GM23248 (cell line): ENCODE measurements at regions not wholly inside any gene's neighbourhood (a gene's known extent, or its start where the extent isn't known, plus 50 kb on each side); places are given as distances from the start of the nearest gene placed in this dataset.

ENCODE experiments used
- DNase-seq: peaks from one replicate; pipeline ENCODE4 v3.0.0-alpha.2; 2015
- H2AFZ ChIP-seq: fragments of 200-600 bp; sonication (generic); 2 replicates; pipeline ENCODE4 v1.6.1; 2016; ENCODE audit warnings: antibody characterized with exemption
- H3F3A ChIP-seq: fragments of 200-600 bp; sonication (generic); 2 replicates; pipeline ENCODE4 v1.6.1; 2016; ENCODE audit warnings: mild to moderate bottlenecking, antibody characterized with exemption, mixed run types; ENCODE audit not compliant: insufficient read depth
- H3K27ac ChIP-seq: fragments of 200-600 bp; sonication (generic); 2 replicates; pipeline ENCODE4 v1.5.1; 2016; ENCODE audit warnings: mild to moderate bottlenecking
- H3K27me3 ChIP-seq: fragments of 200-600 bp; sonication (generic); replicated peaks from 2 replicates; pipeline ENCODE4 v1.6.1; 2016; ENCODE audit warnings: mild to moderate bottlenecking; ENCODE audit not compliant: insufficient read depth
- H3K36me3 ChIP-seq: fragments of 200-600 bp; sonication (generic); 2 replicates; pipeline ENCODE4 v1.6.1; 2016; ENCODE audit warnings: low read depth, mild to moderate bottlenecking
- H3K4me1 ChIP-seq: fragments of 200-600 bp; sonication (generic); 2 replicates; pipeline ENCODE4 v1.6.1; 2016; ENCODE audit warnings: mild to moderate bottlenecking; ENCODE audit not compliant: insufficient read depth
- H3K4me2 ChIP-seq: fragments of 200-600 bp; sonication (generic); one replicate; pipeline ENCODE4 v1.6.1; 2016; ENCODE audit warnings: mild to moderate bottlenecking; ENCODE audit not compliant: unreplicated experiment
- H3K4me3 ChIP-seq: fragments of 200-600 bp; sonication (generic); 2 replicates; pipeline ENCODE4 v1.5.1; 2016; ENCODE audit warnings: mild to moderate bottlenecking
- H3K79me2 ChIP-seq: fragments of 200-600 bp; sonication (generic); 2 replicates; pipeline ENCODE4 v1.6.1; 2016; ENCODE audit warnings: mild to moderate bottlenecking; ENCODE audit not compliant: insufficient read depth
- H3K9ac ChIP-seq: fragments of 200-600 bp; sonication (generic); 2 replicates; pipeline ENCODE4 v1.6.1; 2016; ENCODE audit warnings: mild to moderate bottlenecking
- H3K9me2 ChIP-seq: fragments of 200-600 bp; sonication (generic); 2 replicates; pipeline ENCODE4 v1.6.1; 2016; ENCODE audit warnings: mixed run types, mild to moderate bottlenecking, moderate library complexity; ENCODE audit not compliant: insufficient read depth
- H3K9me3 ChIP-seq: fragments of 200-600 bp; sonication (generic); one replicate; pipeline ENCODE4 v1.6.1; 2017; ENCODE audit warnings: low read depth
- H4K20me1 ChIP-seq: fragments of 200-600 bp; sonication (generic); 2 replicates; pipeline ENCODE4 v1.6.0; 2016; ENCODE audit not compliant: insufficient read depth
- EZH2 ChIP-seq: fragments of 200-600 bp; sonication (generic); IDR thresholded peaks from 2 replicates; pipeline ENCODE4 v1.6.1; 2018; ENCODE audit warnings: antibody characterized with exemption, mild to moderate bottlenecking; ENCODE audit not compliant: insufficient read depth, poor library complexity, severe bottlenecking
- EZH2phosphoT487 ChIP-seq: fragments of 200-600 bp; sonication (generic); IDR thresholded peaks from 2 replicates; pipeline ENCODE4 v1.6.1; 2018; ENCODE audit warnings: antibody characterized with exemption, moderate library complexity, mild to moderate bottlenecking, low read depth; ENCODE audit not compliant: insufficient read depth
- WGBS, 2 experiments: methylation state at CpG; one replicate each; pipeline ENCODE4 v1.1.6; 2015 to 2017; ENCODE audit warnings: low lambda C conversion rate in 2 of 2, low coverage in 1 of 2; ENCODE audit errors: missing lambda C conversion rate in 2 of 2; 5-methylcytosine and 5-hydroxymethylcytosine counted together
- in situ Hi-C: fragments of 300-500 bp; cut with MboI; formaldehyde crosslinking; loops from 2 replicates; pipeline ENCODE4 v1.15.0; 2020

DNA sequence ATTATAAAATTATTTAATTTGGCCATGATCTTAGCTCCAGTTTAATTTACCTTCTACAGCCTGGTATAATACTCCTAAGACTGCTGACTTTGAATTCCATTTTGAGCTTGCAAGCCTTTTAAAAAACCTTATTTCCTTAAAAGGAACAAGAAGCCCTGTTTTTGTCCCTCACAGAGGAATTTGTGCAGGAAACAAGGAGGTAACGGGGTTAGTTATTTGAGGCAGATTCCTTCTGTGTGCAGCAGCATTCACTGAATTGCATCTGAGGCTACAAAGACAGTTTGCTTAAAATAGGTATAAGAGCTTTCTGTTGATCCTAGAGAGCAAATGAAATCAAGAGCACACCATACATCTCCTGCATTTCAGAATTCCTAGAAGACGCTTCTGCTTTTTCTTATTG, 403.3 kb upstream of the PRICKLE1 start:
- 96% methylated on average over 2 of the region's 2 CpGs for WGBS, 2 experiments
- H2AFZ ChIP-seq = no peak overlapping the region
- in situ Hi-C loops = no loop called here
- no peaks in the 10 kb centered on the region for H3K4me1 ChIP-seq
- no peaks in the 10 kb centered on the region for H3K79me2 ChIP-seq
- no peaks in the 10 kb centered on the region for H4K20me1 ChIP-seq
- H3K27me3 ChIP-seq = no peaks in the 10 kb centered on the region
- H3K27ac ChIP-seq = no peak overlapping the region
- H3K36me3 ChIP-seq = no peaks in the 10 kb centered on the region
- TF ChIP-seq EZH2phosphoT487 = no peak
- no peak for TF ChIP-seq EZH2
- H3K9me3 ChIP-seq = no peaks in the 10 kb centered on the region
- H3K9ac ChIP-seq = no peak overlapping the region
- no peaks in the 10 kb centered on the region for H3K9me2 ChIP-seq
- no peaks in the 10 kb centered on the region for H3F3A ChIP-seq
- H3K4me2 ChIP-seq = no peak overlapping the region
- H3K4me3 ChIP-seq = no peak overlapping the region
- DNase-seq = no peak

- H2AFZ ChIP-seq = no peak overlapping the region
Measured at GRCh38 chr12:42990387-42990786, 400.8 kb upstream of the PRICKLE1 start.

GRCh38 chr12:42987216-42987650, 397.7 kb upstream of the PRICKLE1 start:
- peaks cover 5% of the 10 kb centered on the region; the same call in 1 of the 2 replicates for H3K4me1 ChIP-seq
- no peaks in the 10 kb centered on the region for H3K79me2 ChIP-seq
- no peaks in the 10 kb centered on the region for H3K36me3 ChIP-seq
- H2AFZ ChIP-seq = no peak overlapping the region
- TF ChIP-seq EZH2 = no peak
- H3F3A ChIP-seq = peaks cover 1% of the 10 kb centered on the region; the same call in 1 of the 2 replicates
- H3K27ac ChIP-seq = no peak overlapping the region
- 73 to 76% methylated on average over 9 of the region's 9 CpGs for WGBS, 2 experiments
- H3K9ac ChIP-seq = no peak overlapping the region
- H4K20me1 ChIP-seq = no peaks in the 10 kb centered on the region
- no peak overlapping the region for H3K4me3 ChIP-seq
- no peak for DNase-seq
- no peaks in the 10 kb centered on the region for H3K27me3 ChIP-seq
- in situ Hi-C loops = no loop called here
- no peak overlapping the region for H3K4me2 ChIP-seq
- H3K9me3 ChIP-seq = no peaks in the 10 kb centered on the region
- no peaks in the 10 kb centered on the region for H3K9me2 ChIP-seq

More at GRCh38 chr12:42990387-42990786, 400.8 kb upstream of the PRICKLE1 start:
- Histone ChIP-seq H3K4me2 (no peak overlapping the region), H3K27ac (no peak overlapping the region), H3K9ac (no peak overlapping the region), H3F3A (no peaks in the 10 kb centered on the region), H3K27me3 (no peaks in the 10 kb centered on the region), H3K4me1 (no peaks in the 10 kb centered on the region), H3K9me2 (no peaks in the 10 kb centered on the region), H4K20me1 (no peaks in the 10 kb centered on the region), H3K9me3 (no peaks in the 10 kb centered on the region), H3K36me3 (no peaks in the 10 kb centered on the region), H3K79me2 (no peaks in the 10 kb centered on the region), H3K4me3 (no peak overlapping the region)
- in situ Hi-C loops = no loop called here
- no peak for TF ChIP-seq EZH2
- no peak for TF ChIP-seq EZH2phosphoT487
- no peak for DNase-seq

- Histone ChIP-seq H3K9me3 (no peaks in the 10 kb centered on the region), H3K27ac (no peak overlapping the region), H3K9ac (no peak overlapping the region), H3K36me3 (no peaks in the 10 kb centered on the region), H3K4me2 (no peak overlapping the region), H2AFZ (no peak overlapping the region), H3K4me1 (peaks cover 22% of the 10 kb centered on the region), H3K4me3 (no peak overlapping the region), H3K27me3 (no peaks in the 10 kb centered on the region), H3F3A (peaks cover 18% of the 10 kb centered on the region), H4K20me1 (no peaks in the 10 kb centered on the region), H3K9me2 (no peaks in the 10 kb centered on the region), H3K79me2 (no peaks in the 10 kb centered on the region)
- in situ Hi-C loops = no loop called here
- 48 to 50% methylated on average over 1 of the region's 1 CpG for WGBS, 2 experiments
- no peak for TF ChIP-seq EZH2
- TF ChIP-seq EZH2phosphoT487 = no peak
- DNase-seq = no peak
Measured at GRCh38 chr12:42985506-42985905, 396.0 kb upstream of the PRICKLE1 start.

GRCh38 chr12:42982828-42983227, 393.3 kb upstream of the PRICKLE1 start:
- Histone ChIP-seq H3K9ac (no peak overlapping the region), H3K36me3 (no peaks in the 10 kb centered on the region), H4K20me1 (no peaks in the 10 kb centered on the region), H3K4me3 (no peak overlapping the region), H3K4me1 (peaks cover 24% of the 10 kb centered on the region), H3K9me3 (no peaks in the 10 kb centered on the region), H3K27me3 (no peaks in the 10 kb centered on the region), H2AFZ (no peak overlapping the region), H3K4me2 (no peak overlapping the region), H3F3A (peaks cover 20% of the 10 kb centered on the region), H3K27ac (no peak overlapping the region), H3K79me2 (no peaks in the 10 kb centered on the region), H3K9me2 (no peaks in the 10 kb centered on the region)
- WGBS, 2 experiments = 57 to 68% methylated on average over 4 of the region's 4 CpGs
- TF ChIP-seq EZH2 = no peak
- no peak for TF ChIP-seq EZH2phosphoT487
- in situ Hi-C loops = no loop called here
- DNase-seq = peak; percentile 7
